ENCODE measurements at regions not wholly inside any gene's neighbourhood (a gene's known extent, or its start where the extent isn't known, plus 50 kb on each side); places are given as distances from the start of the nearest gene placed in this dataset.

DNA sequence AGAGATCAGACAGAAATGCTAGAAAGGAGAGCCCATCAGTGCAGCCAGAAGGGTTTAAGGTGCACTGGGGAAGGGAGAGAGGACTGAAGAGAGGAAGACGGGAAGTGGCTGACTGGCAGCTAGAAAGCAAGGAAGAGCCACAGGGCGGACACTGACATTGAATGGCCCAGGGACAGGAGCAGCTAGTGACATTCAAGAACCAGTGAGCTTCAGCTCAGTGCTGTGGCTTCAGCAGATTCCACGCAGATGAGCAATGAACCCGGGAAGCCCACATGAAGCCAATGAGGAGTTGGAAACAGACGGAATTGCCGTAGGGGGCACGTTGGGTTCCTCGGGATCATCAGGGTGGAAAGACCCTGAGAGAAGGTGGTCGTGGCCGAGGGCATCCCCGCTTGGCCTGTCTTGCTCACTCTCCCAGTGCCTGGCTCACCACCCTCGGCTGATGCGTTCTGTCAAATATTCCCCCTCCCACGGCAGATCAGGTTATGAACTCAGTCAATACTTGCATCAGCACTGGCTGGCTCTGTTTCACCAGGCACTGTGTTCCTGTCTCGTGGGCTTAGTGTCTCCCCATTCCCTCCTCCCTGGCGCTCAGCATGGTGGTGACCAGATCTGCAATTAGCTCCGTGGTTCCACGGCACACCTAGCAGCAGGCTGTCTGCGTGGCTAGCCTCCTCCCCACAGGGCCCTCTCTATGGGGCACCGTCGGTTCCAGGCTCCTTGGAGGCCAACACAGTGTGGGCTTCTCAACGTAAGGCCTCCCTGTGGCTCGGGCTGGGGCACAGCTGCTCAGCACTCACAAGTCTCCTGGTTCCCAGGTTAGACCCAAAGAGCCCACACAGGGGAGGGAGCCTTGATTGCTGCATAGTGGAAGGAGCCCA, 145.5 kb downstream of the TRIM29 start:
- TF ChIP-seq, protein P1, sequence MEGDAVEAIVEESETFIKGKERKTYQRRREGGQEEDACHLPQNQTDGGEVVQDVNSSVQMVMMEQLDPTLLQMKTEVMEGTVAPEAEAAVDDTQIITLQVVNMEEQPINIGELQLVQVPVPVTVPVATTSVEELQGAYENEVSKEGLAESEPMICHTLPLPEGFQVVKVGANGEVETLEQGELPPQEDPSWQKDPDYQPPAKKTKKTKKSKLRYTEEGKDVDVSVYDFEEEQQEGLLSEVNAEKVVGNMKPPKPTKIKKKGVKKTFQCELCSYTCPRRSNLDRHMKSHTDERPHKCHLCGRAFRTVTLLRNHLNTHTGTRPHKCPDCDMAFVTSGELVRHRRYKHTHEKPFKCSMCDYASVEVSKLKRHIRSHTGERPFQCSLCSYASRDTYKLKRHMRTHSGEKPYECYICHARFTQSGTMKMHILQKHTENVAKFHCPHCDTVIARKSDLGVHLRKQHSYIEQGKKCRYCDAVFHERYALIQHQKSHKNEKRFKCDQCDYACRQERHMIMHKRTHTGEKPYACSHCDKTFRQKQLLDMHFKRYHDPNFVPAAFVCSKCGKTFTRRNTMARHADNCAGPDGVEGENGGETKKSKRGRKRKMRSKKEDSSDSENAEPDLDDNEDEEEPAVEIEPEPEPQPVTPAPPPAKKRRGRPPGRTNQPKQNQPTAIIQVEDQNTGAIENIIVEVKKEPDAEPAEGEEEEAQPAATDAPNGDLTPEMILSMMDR (IDR thresholded peaks at IDR 0.05), result no peak
- no peak for TF ChIP-seq POLR2A (IDR thresholded peaks at IDR 0.05)
